ENCODE measurements at regions not wholly inside any gene's neighbourhood (a gene's known extent, or its start where the extent isn't known, plus 50 kb on each side); places are given as distances from the start of the nearest gene placed in this dataset.

GRCh38 chr3:17820704-17821103 is 78.3 kb upstream of the TBC1D5 start:
- TF ChIP-seq CTCF (IDR thresholded peaks at IDR 0.05), result no peak
- TF ChIP-seq POLR2A (IDR thresholded peaks at IDR 0.05), result no peak
